Thyroid gland (tissue), 4 donors: ENCODE measurements at regions not wholly inside any gene's neighbourhood (a gene's known extent, or its start where the extent isn't known, plus 50 kb on each side); places are given as distances from the start of the nearest gene placed in this dataset.

Source experiments
- DNase-seq, 2 donors: peaks; one replicate each; pipeline ENCODE4 v3.0.0-alpha.2; 2019
- H3K27ac ChIP-seq, 3 donors: fragments of 200-600 bp; sonication (generic); 1 replicate in 2 of 3; 2 replicates in 1 of 3; pipeline ENCODE4 v1.5.1; 2016 to 2019; ENCODE audit warnings: mild to moderate bottlenecking in 1 of 3, moderate library complexity in 1 of 3
- H3K27me3 ChIP-seq: fragments of 200-600 bp; sonication (generic); one replicate; pipeline ENCODE4 v1.5.1; 2019
- H3K36me3 ChIP-seq, 2 donors: fragments of 200-600 bp; sonication (generic); one replicate each; pipeline ENCODE4 v1.5.1; 2016 to 2019
- H3K4me1 ChIP-seq, 2 donors: fragments of 200-600 bp; sonication (generic); one replicate each; pipeline ENCODE4 v1.5.1; 2017 to 2019
- H3K4me3 ChIP-seq, 3 donors: fragments of 200-600 bp; sonication (generic); replicated peaks in 1 of 3; 1 replicate in 2 of 3; 2 replicates in 1 of 3; pipeline ENCODE4 v1.5.1; 2016; ENCODE audit warnings: mild to moderate bottlenecking in 1 of 3
- H3K9me3 ChIP-seq: fragments of 200-600 bp; sonication (generic); one replicate; pipeline ENCODE4 v1.5.1; 2017
- CTCF ChIP-seq, 6 experiments: fragments of 200-600 bp in 3 of 6; fragments of 450-650 bp in 3 of 6; sonication (generic) in 3 of 6; IDR thresholded peaks; one replicate each; pipeline ENCODE4 v1.5.1; 2016 to 2019; ENCODE audit warnings: antibody characterized with exemption in 6 of 6, mild to moderate bottlenecking in 2 of 6, inconsistent platforms in 1 of 6, moderate library complexity in 1 of 6
- POLR2A ChIP-seq, 2 donors: fragments of 450-650 bp; IDR thresholded peaks; one replicate each; pipeline ENCODE4 v1.6.1; 2017; ENCODE audit warnings: antibody characterized with exemption in 2 of 2, mild to moderate bottlenecking in 2 of 2, moderate library complexity in 1 of 2
- WGBS, 2 donors: methylation state at CpG; one replicate each; pipeline ENCODE4 v1.1.5; 2017; 5-methylcytosine and 5-hydroxymethylcytosine counted together
- intact Hi-C: fragments of 100-400 bp; cut with DNase I; formaldehyde crosslinking; loops from one replicate; pipeline ENCODE4 v1.15.1; 2023

GRCh38 chr15:94791510-94791909, 560.1 kb downstream of the MCTP2 start:
- Histone ChIP-seq H3K27ac (no peak overlapping the region), H3K9me3 (no peaks in the 10 kb centered on the region), H3K27me3 (no peaks in the 10 kb centered on the region), H3K4me1 (no peaks in the 10 kb centered on the region), H3K4me3 (no peak overlapping the region), H3K36me3 (no peaks in the 10 kb centered on the region)
- DNase-seq, result no peak
- intact Hi-C loops, result no loop called here
- TF ChIP-seq POLR2A (IDR thresholded peaks at IDR 0.05) (no peak), CTCF (IDR thresholded peaks at IDR 0.05) (no peak)
- WGBS, 2 donors, result 85% methylated on average over 2 of the region's 2 CpGs

GRCh38 chr15:94792196-94792595, 560.8 kb downstream of the MCTP2 start:
- DNase-seq, result no peak
- intact Hi-C loops, result no loop called here
- 87 to 90% methylated on average over 2 of the region's 2 CpGs for WGBS, 2 donors
- Histone ChIP-seq H3K27ac (no peak overlapping the region), H3K4me1 (no peaks in the 10 kb centered on the region), H3K9me3 (no peaks in the 10 kb centered on the region), H3K36me3 (no peaks in the 10 kb centered on the region), H3K4me3 (no peak overlapping the region), H3K27me3 (no peaks in the 10 kb centered on the region)
- TF ChIP-seq CTCF (IDR thresholded peaks at IDR 0.05), result no peak
- no peak for TF ChIP-seq POLR2A (IDR thresholded peaks at IDR 0.05)

GRCh38 chr15:94793207-94793606, 561.8 kb downstream of the MCTP2 start:
- no peak overlapping the region for H3K27ac ChIP-seq
- intact Hi-C loops, result no loop called here
- H3K27me3 ChIP-seq, result no peaks in the 10 kb centered on the region
- H3K4me1 ChIP-seq, result no peaks in the 10 kb centered on the region
- no peak for DNase-seq
- WGBS, 2 donors, result 86 to 90% methylated on average over 3 of the region's 3 CpGs
- H3K36me3 ChIP-seq, result no peaks in the 10 kb centered on the region
- no peak for TF ChIP-seq CTCF (IDR thresholded peaks at IDR 0.05)
- TF ChIP-seq POLR2A (IDR thresholded peaks at IDR 0.05), result no peak
- H3K9me3 ChIP-seq, result no peaks in the 10 kb centered on the region
- no peak overlapping the region for H3K4me3 ChIP-seq

GRCh38 chr15:94793641-94794040, 562.3 kb downstream of the MCTP2 start:
- WGBS, 2 donors, result 46 to 58% methylated on average over 7 of the region's 7 CpGs

GRCh38 chr15:94804613-94805012, 573.3 kb downstream of the MCTP2 start:
- Histone ChIP-seq H3K27ac (no peak overlapping the region), H3K36me3 (no peaks in the 10 kb centered on the region), H3K4me1 (no peaks in the 10 kb centered on the region), H3K4me3 (no peak overlapping the region), H3K9me3 (no peaks in the 10 kb centered on the region), H3K27me3 (no peaks in the 10 kb centered on the region)
- WGBS, 2 donors, result 34 to 36% methylated on average over 2 of the region's 2 CpGs
- no peak for DNase-seq
- no peak for TF ChIP-seq POLR2A (IDR thresholded peaks at IDR 0.05)
- TF ChIP-seq CTCF (IDR thresholded peaks at IDR 0.05), result no peak
- intact Hi-C loops, result no loop called here

More at GRCh38 chr15:94793641-94794040, 562.3 kb downstream of the MCTP2 start:
- no peaks in the 10 kb centered on the region for H3K27me3 ChIP-seq
- intact Hi-C loops, result no loop called here
- DNase-seq, result no peak
- no peaks in the 10 kb centered on the region for H3K4me1 ChIP-seq
- no peak overlapping the region for H3K27ac ChIP-seq
- H3K9me3 ChIP-seq, result no peaks in the 10 kb centered on the region
- H3K36me3 ChIP-seq, result no peaks in the 10 kb centered on the region
- no peak overlapping the region for H3K4me3 ChIP-seq
- no peak for TF ChIP-seq CTCF (IDR thresholded peaks at IDR 0.05)
- TF ChIP-seq POLR2A (IDR thresholded peaks at IDR 0.05), result no peak
